ENCODE measurements at regions not wholly inside any gene's neighbourhood (a gene's known extent, or its start where the extent isn't known, plus 50 kb on each side); places are given as distances from the start of the nearest gene placed in this dataset.
"Not testable (repeated sequence)": the region's sequence is repeated elsewhere in the genome, so short reads cannot be mapped to it uniquely, and the experiment has no call there.

DNA sequence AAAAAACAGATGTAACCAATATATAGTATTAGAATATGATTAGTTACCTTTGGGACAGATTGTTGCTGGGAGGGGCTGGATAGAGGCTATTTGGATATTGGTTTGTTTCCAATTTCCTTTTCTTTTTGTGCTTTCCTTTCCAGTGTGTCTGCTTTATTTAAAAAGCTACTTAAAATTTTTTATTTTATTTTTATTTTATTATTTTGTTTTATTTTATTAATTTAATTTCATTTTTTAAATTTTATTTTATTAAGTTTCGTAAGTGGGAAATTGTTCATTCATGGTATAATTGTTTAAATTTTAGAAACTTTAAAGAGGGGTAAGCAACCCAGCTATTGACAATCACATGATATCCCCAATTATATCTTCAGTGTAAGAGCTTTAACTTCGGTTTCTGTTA, 2077.0 kb upstream of the PCDH20 start:
- ChIA-PET POLR2A (no interaction called here), CTCF (no interaction called here)

DNA sequence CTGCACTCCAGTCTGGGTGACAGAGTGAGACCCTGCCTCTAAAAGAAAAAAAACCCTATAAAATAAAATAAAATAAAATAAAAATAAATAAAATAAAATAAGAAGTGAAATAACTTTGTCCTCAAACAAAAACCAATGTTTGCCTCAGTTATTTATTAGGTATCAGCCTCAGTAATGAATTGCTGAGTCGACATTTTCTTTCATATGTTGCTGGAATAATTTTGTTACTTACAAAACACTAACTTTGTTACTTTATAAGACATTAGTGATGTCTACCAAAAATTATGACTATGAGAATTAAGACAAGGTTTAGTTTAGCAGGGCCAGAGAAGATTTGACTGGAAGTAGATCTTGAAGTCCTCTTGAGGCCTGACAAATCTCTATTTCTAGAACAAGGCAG, 2074.5 kb upstream of the PCDH20 start:
- POLR2A ChIA-PET, result no interaction called here
- CTCF ChIA-PET, result no interaction called here

DNA sequence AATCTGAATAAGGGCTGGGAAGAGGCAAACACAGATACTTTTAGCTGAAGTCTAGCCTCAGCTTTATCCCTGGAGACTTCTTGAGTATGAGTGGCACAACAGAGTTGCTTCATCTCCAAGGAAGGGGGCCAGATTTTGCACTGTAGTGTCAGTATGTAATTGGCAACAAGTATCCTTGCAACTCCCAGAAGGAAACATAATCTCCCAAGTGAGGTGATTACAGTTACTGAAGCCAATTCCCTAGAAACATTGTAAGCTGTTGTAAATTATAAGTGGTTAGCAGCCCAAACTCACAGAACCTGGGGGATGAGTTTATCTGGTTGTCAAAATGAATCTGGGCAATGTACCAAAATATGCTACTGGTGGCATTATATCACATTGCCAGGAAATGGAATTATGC, 2065.7 kb upstream of the PCDH20 start:
- ChIA-PET CTCF (no interaction called here), POLR2A (no interaction called here)

DNA sequence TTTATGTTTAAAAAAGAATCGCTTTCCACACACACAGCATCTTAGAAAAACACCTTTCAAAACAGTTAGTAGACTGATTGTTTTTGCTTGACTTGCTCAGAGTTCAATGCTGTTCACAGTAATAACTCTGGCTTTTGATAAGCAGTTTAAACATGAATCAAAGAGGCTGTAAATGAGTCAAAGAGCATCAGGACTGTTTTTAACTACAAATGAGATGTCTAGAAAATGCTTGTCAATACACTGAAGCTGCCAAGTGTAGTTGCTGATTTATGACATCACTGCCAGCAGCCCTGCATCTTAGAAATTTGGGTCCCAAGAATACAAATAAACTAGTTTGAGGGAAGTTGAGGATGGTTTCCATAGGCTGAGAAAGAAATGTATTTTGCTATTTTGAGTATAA, 2057.1 kb upstream of the PCDH20 start:
- ChIA-PET POLR2A (no interaction called here), CTCF (no interaction called here)

DNA sequence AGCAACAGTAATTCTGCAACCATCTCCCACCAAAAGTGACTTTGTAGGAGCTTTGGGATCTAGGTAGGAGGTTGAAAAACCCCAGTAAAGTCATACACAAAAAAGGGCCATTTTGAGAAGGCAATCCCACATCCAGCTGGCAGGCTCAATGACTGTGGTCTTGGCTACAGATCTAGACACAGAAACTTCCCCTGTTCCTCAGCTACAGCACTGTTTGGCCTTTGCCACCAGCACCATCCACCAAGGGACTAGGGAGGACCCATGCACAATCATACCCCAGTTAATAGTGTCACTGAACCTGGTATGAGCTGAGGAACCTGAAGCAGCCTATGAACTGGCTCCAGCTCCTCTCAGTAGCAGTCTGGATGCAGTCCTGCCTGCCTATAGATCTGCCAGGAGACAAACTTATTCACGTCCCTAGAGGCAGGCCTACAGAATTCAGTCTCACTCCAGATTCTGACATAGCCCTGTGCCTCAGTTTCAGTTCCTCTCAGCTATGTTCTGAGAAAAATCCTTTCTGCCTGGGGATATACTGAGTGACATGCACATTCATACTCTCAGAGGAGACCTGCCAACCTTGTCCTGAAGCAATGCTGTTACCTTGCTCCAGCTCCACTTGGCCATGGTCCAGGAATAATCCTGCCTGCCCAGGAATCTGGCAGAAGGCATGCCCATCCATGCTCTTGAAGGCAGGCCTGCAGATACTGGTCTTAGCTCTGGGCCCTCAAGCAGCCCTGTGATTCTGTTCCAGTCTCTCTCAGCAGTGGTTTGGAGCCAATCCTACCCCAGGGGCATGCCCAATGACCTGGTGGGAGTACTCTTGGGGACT, 2048.3 kb upstream of the PCDH20 start:
- ChIA-PET CTCF (no interaction called here), POLR2A (no interaction called here)

DNA sequence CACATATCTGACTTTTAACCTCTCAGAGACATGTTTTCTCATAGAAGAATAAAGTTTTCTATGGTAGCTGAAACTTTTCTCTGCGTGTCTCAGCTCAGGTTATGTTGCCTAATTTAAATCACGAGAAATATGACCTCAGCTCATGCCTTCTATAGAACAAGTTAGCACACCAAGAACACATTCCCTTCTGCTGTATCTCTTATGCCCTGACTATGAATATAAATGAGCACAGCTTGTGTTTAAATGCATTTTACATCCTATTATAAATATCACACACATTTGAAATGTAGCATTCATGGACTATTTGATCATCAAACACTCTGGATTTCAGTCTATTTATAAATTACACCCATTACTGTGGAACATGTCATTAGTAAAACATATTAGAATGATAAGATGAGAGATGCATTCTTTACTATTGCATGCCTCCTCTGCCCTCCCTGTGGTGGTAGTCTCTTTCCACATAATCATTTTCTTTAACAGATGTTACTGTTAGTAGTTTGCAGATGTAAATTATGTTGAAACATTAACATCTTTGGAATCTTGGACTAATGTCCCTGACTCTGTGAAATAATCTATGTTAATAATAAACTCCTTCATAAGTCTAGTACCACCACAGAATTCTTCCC, 2044.9 kb upstream of the PCDH20 start:
- CTCF ChIA-PET, result no interaction called here
- POLR2A ChIA-PET, result no interaction called here

DNA sequence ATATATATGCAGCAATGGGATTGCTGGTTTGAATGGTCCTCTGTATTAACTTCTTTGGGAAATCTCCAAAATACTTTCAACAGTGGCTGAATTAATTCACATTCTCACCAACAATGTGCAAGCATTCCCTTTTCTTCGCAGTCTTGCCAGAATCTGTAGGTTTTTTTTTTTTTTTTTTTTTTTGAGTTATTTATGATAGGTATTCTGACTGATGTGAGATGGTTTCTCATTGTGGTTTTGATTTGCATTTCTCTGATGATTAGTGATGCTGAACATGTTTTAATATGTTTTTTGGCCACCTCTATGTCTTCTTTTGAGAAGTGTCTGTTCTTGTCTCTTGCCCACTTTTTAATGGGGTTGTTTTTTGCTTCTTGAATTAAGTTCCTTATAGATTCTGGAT, 2041.5 kb upstream of the PCDH20 start:
- CTCF ChIA-PET, result no interaction called here
- POLR2A ChIA-PET, result no interaction called here

DNA sequence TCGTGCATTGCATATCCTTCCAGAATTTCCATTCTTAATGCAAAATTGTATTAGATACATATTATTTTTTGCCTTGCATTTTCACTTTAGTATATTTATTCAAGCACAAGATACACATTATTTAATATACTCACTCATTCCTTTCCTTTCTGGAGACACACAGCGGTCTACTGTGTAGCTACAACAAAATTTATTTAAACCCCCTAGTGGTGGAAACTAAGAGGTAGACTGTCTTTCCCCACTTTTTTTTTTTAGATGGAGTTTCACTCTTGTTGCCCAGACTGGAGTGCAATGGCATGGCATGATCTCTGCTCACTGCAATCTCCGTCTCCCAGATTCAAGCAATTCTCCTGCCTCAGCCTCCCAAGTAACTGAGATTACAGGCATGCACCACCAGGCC, 2040.3 kb upstream of the PCDH20 start:
- ChIA-PET POLR2A (no interaction called here), CTCF (no interaction called here)

DNA sequence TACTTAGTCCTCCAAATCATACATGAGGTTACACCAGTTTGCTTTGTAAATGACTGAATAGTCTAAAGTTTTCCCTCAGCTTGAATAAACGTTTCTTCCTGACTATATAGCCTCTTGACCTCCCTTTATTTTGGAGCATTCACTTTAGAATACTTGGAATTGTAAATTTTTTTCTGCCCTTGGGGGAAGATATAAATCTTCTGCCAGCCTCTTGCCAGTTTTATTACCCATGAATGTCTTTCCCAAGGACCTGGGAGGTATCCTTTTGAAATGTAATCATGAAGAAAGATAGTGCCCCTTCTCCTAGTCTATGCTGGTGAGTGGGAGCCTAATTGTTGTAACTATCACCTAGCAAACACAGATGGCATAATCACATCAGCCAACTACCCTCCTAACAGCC, 2033.9 kb upstream of the PCDH20 start:
- POLR2A ChIA-PET, result no interaction called here
- CTCF ChIA-PET, result no interaction called here

DNA sequence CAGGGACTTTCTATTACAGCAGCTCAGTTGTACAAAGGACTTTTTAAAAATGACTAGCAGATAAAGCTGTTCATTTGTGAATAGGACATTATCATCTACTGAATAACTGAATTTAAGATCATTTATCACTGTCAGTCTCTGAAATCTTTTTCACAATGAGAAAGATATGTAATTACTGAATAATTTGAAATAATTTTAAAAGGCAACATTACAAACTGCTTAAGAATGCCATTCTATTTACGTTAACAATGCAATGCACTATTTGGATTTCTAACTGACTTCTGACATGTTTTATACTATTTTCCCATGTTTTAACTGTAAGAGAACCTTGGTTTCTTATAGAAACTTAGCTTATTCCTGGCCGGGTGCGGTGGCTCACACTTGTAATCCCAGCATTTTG, 2033.0 kb upstream of the PCDH20 start:
- ChIA-PET POLR2A (no interaction called here), CTCF (no interaction called here)

DNA sequence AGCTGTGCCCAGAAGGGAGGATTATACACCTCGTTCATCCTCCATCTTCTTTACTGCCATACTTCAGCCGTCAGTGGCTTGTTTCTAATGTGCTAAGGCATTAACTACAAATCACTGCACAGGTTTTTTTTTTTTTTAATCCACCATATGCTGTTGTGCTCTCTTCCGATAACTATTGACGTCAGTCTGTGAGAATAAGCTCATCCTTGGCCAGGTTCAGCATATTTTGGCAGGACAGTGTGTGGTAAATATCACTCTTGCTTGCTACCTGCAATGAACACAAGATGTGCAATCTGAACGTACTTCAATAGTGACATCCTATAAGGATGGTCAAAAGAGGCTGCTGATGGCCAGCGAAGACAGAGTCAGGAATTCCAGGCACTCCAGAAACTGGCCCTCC, 2030.7 kb upstream of the PCDH20 start:
- CTCF ChIA-PET, result no interaction called here
- POLR2A ChIA-PET, result no interaction called here

DNA sequence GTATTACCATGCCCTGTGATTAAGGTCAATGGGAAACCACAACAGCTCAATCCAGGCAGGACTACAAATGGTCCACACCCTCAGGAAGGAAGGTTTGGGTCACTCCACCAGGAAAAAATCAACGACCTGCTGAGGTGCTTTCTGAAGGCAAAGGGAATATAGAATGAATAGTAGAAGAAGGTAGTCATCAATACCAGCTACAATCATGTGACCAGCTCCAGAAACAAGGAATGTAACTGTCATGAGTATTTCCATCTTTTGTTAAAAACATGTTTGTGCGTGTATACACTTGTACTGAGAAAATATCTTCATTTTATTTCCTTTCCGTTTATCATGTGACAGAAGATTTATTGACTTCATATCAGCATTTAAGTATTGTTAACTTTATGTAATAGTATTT, 2028.6 kb upstream of the PCDH20 start:
- POLR2A ChIA-PET, CTCF ChIA-PET: not testable (repeated sequence)

DNA sequence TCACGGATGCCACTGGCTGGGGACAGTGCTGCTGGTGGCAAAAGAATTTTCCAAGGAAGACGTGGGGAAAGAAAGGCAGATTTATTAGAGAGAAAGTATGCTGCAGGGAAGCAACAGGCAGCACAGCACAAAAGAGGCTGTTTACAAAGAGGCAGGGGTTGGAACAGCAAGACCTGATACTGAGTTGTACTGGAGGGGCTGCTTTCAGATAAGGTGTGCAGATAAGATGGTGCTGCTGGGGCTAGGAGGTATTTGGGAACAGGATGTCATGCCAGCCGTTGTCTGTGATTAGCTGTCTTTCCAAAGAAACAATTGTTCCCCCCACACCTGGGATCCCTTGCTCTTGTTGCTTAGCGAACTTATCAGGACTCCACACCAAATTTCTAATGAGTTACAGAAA, 2023.3 kb upstream of the PCDH20 start:
- POLR2A ChIA-PET, result no interaction called here
- CTCF ChIA-PET, result no interaction called here

DNA sequence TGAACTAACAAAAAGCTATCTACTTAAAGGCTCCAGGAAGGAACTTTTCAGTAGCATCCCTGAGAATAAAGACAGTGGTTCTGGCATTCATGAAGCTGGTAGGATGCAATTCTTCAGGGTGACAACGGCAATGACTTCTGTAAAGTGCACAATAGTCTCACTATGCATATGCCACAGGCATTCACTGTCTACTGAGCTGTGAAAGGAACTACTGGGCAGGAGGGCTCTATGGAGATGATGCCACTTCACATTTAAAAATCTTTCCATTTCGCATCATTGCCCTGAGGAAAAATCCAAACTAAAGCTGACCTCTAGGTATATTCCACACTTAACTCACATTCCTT, 2020.6 kb upstream of the PCDH20 start:
- CTCF ChIA-PET, result no interaction called here
- POLR2A ChIA-PET, result no interaction called here

DNA sequence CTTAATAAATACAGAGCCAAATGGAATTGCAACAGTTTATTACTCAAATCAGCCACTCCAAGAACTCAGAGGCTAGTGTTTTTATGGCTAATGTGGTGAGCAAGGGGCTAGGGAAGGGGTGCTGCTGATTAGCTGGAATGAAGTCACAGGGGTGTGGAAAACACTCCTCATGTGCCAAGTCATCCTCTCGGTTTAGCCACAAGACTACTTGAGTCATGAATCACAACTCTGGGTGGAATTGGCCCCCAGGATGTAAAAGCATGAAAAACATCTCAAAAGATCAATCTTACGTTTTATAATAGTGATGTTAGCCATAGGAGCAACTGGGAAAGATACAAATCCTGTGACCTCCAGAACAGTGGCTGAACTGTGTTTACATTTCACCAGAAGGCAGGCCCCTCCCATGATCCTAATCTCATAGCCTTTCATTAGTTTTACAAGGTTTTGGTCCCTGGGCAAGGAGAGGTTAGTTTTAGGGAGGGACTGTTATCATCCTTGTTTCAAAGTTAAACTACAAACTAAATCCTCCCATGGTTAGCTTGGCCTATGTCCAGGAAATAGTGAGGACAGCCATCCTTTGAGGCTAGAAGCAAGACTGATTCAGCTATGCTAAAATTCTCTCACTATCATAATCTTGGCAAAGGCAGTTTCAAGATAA, 2020.1 kb upstream of the PCDH20 start:
- CTCF ChIA-PET, result no interaction called here
- POLR2A ChIA-PET, result no interaction called here

DNA sequence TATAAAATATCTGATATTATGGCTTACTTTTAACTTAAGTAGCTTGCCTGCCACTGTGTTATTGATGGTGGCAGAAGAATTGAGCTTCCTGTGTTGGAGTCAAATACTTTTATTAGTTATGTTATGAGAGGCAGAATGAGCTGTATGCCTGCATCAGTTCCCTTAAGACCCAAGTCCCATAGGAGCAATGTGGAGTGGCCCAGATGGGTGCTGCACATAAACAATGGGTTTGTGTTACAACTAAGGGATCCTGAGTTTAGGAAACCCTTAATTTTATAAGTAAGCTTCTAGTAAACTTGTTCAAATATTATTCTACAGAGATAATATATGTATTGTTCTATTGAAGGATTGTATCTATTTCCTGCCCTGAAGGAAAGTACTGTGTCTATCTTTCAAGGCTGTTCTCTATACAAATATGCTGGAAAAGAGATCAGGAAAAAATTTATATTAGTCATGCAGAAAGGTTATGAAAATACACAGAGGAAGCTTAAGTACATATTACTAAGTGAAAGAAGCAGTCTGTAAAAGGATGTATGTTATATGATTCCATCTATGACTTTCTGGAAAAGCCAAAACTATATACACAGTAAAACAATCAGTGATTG, 2018.0 kb upstream of the PCDH20 start:
- POLR2A ChIA-PET, result no interaction called here
- CTCF ChIA-PET, result no interaction called here

DNA sequence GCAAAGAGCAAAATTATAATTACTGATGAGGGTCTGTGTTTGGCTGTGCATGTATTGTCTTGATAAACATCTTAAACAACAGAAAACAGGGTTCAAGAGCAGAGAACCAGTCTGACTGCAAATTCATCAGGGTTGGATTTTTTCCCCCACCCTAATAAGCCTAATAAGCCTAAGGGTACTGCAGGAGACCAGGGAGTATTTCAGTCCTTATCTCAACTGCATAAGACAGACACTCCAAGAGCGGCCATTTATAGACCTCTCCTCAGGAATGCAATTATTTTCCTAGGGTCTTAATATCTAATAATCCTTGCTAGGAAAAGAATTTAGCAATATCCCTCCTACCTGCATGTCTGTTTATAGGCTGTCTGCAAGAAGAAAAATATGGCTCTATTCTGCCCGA, 2011.5 kb upstream of the PCDH20 start:
- POLR2A ChIA-PET, result no interaction called here
- CTCF ChIA-PET, result no interaction called here

DNA sequence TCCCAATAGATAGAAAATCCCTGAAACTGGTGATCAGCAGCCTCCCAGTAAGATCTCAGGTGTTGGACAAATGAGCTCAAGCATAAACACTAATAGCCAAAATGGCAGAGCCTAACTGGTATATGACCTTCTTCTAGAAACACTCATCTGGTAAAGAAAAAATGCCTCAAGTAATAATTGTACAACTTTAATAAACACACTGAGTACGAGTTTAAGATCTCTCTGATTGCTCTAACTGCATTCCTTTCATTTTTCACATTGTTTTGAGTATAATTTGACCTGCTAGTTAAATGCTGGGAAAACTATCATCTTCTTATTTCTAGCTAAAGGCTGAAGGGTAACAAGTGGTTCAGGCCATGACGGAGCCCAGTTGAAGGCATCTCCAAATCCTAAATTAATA, 2009.5 kb upstream of the PCDH20 start:
- CTCF ChIA-PET, result no interaction called here
- POLR2A ChIA-PET, result no interaction called here

DNA sequence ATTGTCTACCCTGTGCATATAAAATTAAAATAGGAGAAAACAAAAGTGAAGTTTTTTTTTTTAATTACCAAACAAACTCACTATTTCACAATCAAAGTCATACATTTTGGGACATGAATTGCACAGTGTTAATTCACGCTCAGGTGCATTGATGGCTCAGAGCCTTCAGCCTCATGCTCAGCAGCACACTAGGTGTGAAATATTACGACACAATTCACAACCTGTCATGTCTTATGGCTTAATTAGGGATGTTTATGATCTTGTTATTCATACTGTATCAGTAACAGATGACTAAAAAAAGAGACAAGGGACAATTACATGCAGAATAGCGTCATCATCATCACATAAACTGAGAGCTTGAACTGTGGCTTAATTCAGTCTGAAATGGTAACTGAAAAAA, 2005.5 kb upstream of the PCDH20 start:
- POLR2A ChIA-PET, result no interaction called here
- CTCF ChIA-PET, result no interaction called here

DNA sequence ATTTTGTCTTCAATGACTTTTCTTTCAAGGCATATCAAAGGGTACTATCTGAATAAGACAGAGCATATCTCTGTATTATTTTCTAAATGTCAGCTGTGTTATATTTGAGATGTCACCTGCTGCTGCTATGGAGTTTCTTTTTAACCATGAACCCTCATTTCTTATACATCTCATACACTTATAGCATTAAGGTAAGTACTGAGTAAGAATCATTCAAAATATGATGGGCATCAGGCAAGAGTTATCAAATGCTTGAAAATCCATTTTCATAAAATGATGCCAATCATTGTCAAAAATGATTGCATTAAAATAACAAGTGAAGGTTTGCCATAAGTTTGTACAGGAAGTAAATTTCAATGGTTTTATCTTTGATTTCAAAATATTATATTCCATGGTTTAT, 2005.0 kb upstream of the PCDH20 start:
- CTCF ChIA-PET, result no interaction called here

DNA sequence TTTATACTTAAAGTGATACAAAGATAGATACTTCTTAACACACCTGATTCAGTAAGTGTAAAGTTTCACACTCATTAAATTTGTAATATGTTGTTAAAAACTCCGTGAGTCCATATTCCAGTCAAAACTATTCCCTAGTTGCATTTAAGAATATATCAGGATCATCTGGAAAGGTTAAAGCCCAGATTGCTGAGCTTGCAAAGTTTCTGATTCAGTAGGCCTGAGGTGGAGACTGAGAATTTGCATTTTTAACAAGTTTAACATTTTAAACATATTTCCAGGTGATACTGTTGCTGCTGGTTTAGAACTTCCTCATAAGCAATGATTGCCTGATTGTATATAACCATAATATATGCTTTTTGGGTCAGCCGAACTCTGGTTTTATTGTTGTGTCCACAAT, 1998.6 kb upstream of the PCDH20 start:
- CTCF ChIA-PET, result no interaction called here
- POLR2A ChIA-PET, result no interaction called here

More for the DNA sequence above, 2005.0 kb upstream of the PCDH20 start:
- POLR2A ChIA-PET, result no interaction called here

Measured in activated CD8-positive, alpha-beta memory T cell treated with anti-CD3 and anti-CD28 coated beads for 36 hours (primary cell).